Endodermal cell (in vitro differentiated cells): ENCODE measurements at regions not wholly inside any gene's neighbourhood (a gene's known extent, or its start where the extent isn't known, plus 50 kb on each side); places are given as distances from the start of the nearest gene placed in this dataset.

ENCODE experiments used
- DNase-seq: peaks from one replicate; pipeline ENCODE4 v3.0.0-alpha.2; 2017
- H3K27ac ChIP-seq: 2 replicates; pipeline ENCODE4 v1.5.1; 2013; ENCODE audit warnings: mild to moderate bottlenecking, low read depth, low read length, moderate library complexity
- H3K27me3 ChIP-seq: 2 replicates; pipeline ENCODE4 v1.6.1; 2013; ENCODE audit warnings: mild to moderate bottlenecking, low read length, moderate library complexity; ENCODE audit not compliant: insufficient read depth, control insufficient read depth, poor library complexity, severe bottlenecking
- H3K36me3 ChIP-seq: 2 replicates; pipeline ENCODE4 v1.7.0; 2013; ENCODE audit warnings: mild to moderate bottlenecking, low read length, moderate library complexity; ENCODE audit not compliant: control insufficient read depth, insufficient read depth
- H3K4me1 ChIP-seq: one replicate; pipeline ENCODE4 v1.7.0; 2013; ENCODE audit warnings: low read length; ENCODE audit not compliant: control insufficient read depth, insufficient read depth
- H3K4me3 ChIP-seq: 2 replicates; pipeline ENCODE4 v1.5.1; 2013; ENCODE audit warnings: mild to moderate bottlenecking, low read length, moderate library complexity
- H3K9ac ChIP-seq: 2 replicates; pipeline ENCODE4 v1.6.1; 2013; ENCODE audit warnings: mild to moderate bottlenecking, low read length, moderate library complexity; ENCODE audit not compliant: poor library complexity, severe bottlenecking; ENCODE audit errors: extremely low read depth
- H3K9me3 ChIP-seq: 2 replicates; pipeline ENCODE4 v1.6.1; 2013; ENCODE audit warnings: mild to moderate bottlenecking, low read length, moderate library complexity; ENCODE audit not compliant: control insufficient read depth
- H3K27ac Mint-ChIP-seq: 2 replicates; pipeline ENCODE4 v1.8.0; 2020; ENCODE audit warnings: mixed read lengths
- H3K27me3 Mint-ChIP-seq: 2 replicates; pipeline ENCODE4 v1.8.0; 2021; ENCODE audit warnings: mild to moderate bottlenecking, mixed read lengths; ENCODE audit not compliant: insufficient read depth
- H3K36me3 Mint-ChIP-seq: 2 replicates; pipeline ENCODE4 v1.8.0; 2020; ENCODE audit warnings: low read depth, mixed read lengths
- H3K4me1 Mint-ChIP-seq: 2 replicates; pipeline ENCODE4 v1.8.0; 2020; ENCODE audit warnings: mixed read lengths
- H3K4me3 Mint-ChIP-seq: 2 replicates; pipeline ENCODE4 v1.8.0; 2020; ENCODE audit warnings: mild to moderate bottlenecking, moderate library complexity, mixed read lengths
- H3K9me3 Mint-ChIP-seq: 2 replicates; pipeline ENCODE4 v1.8.0; 2020; ENCODE audit warnings: mild to moderate bottlenecking, mixed read lengths
- CTCF ChIP-seq: fragments of 200-600 bp; sonication (generic); conservative IDR thresholded peaks from 2 replicates; pipeline ENCODE4 v1.5.0; 2021; ENCODE audit warnings: antibody characterized with exemption, mild to moderate bottlenecking
- WGBS, 2 experiments: methylation state at CpG; one replicate each; pipeline versions ENCODE4 v1.1.5 to v1.1.7; 2013; ENCODE audit warnings: missing lambda C conversion rate in 2 of 2, mixed read lengths in 1 of 2; ENCODE audit not compliant: insufficient coverage in 1 of 2, insufficient read length in 1 of 2; 5-methylcytosine and 5-hydroxymethylcytosine counted together

GRCh38 chr1:83110156-83110555 is 888.8 kb downstream of the TTLL7 start:
- TF ChIP-seq CTCF, result no peak
- no peak overlapping the region for H3K27ac Mint-ChIP-seq

DNA sequence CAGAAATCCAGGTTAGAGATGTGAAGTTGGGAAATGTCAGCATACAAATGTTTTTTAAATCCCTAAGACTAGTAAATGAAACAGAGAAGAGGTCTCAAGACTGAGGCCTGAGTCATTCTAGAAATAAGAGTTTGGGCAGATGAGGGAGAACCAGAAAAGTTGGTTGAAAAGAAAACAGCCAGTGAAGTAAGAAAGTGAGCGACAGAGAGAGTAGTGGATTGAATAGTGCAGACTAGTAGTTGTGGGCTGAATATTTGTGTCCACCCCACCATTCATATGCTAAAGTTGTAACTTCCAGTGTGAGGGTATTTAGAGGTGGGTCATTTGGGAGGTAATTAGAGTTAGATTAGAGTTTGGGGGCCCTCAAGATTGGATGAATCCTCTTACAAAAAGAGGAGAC is 889.2 kb downstream of the TTLL7 start:
- TF ChIP-seq CTCF, result no peak
- Histone ChIP-seq H3K36me3 (no peaks in the 10 kb centered on the region), H3K4me3 (no peak overlapping the region), H3K9me3 (no peaks in the 10 kb centered on the region), H3K27ac (no peak overlapping the region), H3K9ac (no peak overlapping the region), H3K27me3 (no peaks in the 10 kb centered on the region), H3K4me1 (no peaks in the 10 kb centered on the region)
- H3K27me3 Mint-ChIP-seq, result no peaks in the 10 kb centered on the region
- no peak overlapping the region for H3K27ac Mint-ChIP-seq
- no peak overlapping the region for H3K4me3 Mint-ChIP-seq
- WGBS, 2 experiments, result 81 to 100% methylated on average over 1 of the region's 1 CpG
- H3K4me1 Mint-ChIP-seq, result peaks cover 24% of the 10 kb centered on the region
- peaks cover 1% of the 10 kb centered on the region for H3K9me3 Mint-ChIP-seq
- peaks cover 5% of the 10 kb centered on the region for H3K36me3 Mint-ChIP-seq
- DNase-seq, result no peak

More at GRCh38 chr1:83110156-83110555, 888.8 kb downstream of the TTLL7 start:
- peaks cover 5% of the 10 kb centered on the region for H3K36me3 Mint-ChIP-seq
- Histone ChIP-seq H3K9me3 (no peaks in the 10 kb centered on the region), H3K4me3 (no peak overlapping the region), H3K9ac (no peak overlapping the region), H3K4me1 (no peaks in the 10 kb centered on the region), H3K36me3 (no peaks in the 10 kb centered on the region), H3K27me3 (no peaks in the 10 kb centered on the region), H3K27ac (no peak overlapping the region)
- no peak overlapping the region for H3K4me3 Mint-ChIP-seq
- peaks cover 24% of the 10 kb centered on the region for H3K4me1 Mint-ChIP-seq
- peaks cover 1% of the 10 kb centered on the region for H3K9me3 Mint-ChIP-seq
- 95% methylated on average over 2 of the region's 2 CpGs; no CpG with 5 or more reads in 1 of the 2 experiments for WGBS, 2 experiments
- DNase-seq, result no peak
- no peaks in the 10 kb centered on the region for H3K27me3 Mint-ChIP-seq

GRCh38 chr1:83104558-83104957 is 894.4 kb downstream of the TTLL7 start:
- peaks cover 31% of the 10 kb centered on the region for H3K4me1 Mint-ChIP-seq
- DNase-seq, result no peak
- Histone ChIP-seq H3K36me3 (no peaks in the 10 kb centered on the region), H3K9me3 (no peaks in the 10 kb centered on the region), H3K27ac (no peak overlapping the region), H3K4me3 (no peak overlapping the region), H3K27me3 (no peaks in the 10 kb centered on the region), H3K4me1 (no peaks in the 10 kb centered on the region), H3K9ac (no peak overlapping the region)
- WGBS, 2 experiments, result 92 to 94% methylated on average over 2 of the region's 2 CpGs
- TF ChIP-seq CTCF, result no peak
- no peaks in the 10 kb centered on the region for H3K36me3 Mint-ChIP-seq
- no peak overlapping the region for H3K4me3 Mint-ChIP-seq
- H3K27me3 Mint-ChIP-seq, result no peaks in the 10 kb centered on the region
- H3K9me3 Mint-ChIP-seq, result no peaks in the 10 kb centered on the region
- H3K27ac Mint-ChIP-seq, result no peak overlapping the region
